Thyroid gland (tissue), 4 donors: ENCODE measurements at regions not wholly inside any gene's neighbourhood (a gene's known extent, or its start where the extent isn't known, plus 50 kb on each side); places are given as distances from the start of the nearest gene placed in this dataset.

ENCODE experiments used
- DNase-seq, 2 donors: peaks; one replicate each; pipeline ENCODE4 v3.0.0-alpha.2; 2019
- H3K27ac ChIP-seq, 3 donors: fragments of 200-600 bp; sonication (generic); 1 replicate in 2 of 3; 2 replicates in 1 of 3; pipeline ENCODE4 v1.5.1; 2016 to 2019; ENCODE audit warnings: mild to moderate bottlenecking in 1 of 3, moderate library complexity in 1 of 3
- H3K27me3 ChIP-seq: fragments of 200-600 bp; sonication (generic); one replicate; pipeline ENCODE4 v1.5.1; 2019
- H3K36me3 ChIP-seq, 2 donors: fragments of 200-600 bp; sonication (generic); one replicate each; pipeline ENCODE4 v1.5.1; 2016 to 2019
- H3K4me1 ChIP-seq, 2 donors: fragments of 200-600 bp; sonication (generic); one replicate each; pipeline ENCODE4 v1.5.1; 2017 to 2019
- H3K4me3 ChIP-seq, 3 donors: fragments of 200-600 bp; sonication (generic); replicated peaks in 1 of 3; 1 replicate in 2 of 3; 2 replicates in 1 of 3; pipeline ENCODE4 v1.5.1; 2016; ENCODE audit warnings: mild to moderate bottlenecking in 1 of 3
- H3K9me3 ChIP-seq: fragments of 200-600 bp; sonication (generic); one replicate; pipeline ENCODE4 v1.5.1; 2017
- POLR2A ChIP-seq, 2 donors: fragments of 450-650 bp; IDR thresholded peaks; one replicate each; pipeline ENCODE4 v1.6.1; 2017; ENCODE audit warnings: antibody characterized with exemption in 2 of 2, mild to moderate bottlenecking in 2 of 2, moderate library complexity in 1 of 2
- WGBS, 2 donors: methylation state at CpG; one replicate each; pipeline ENCODE4 v1.1.5; 2017; 5-methylcytosine and 5-hydroxymethylcytosine counted together
- intact Hi-C: fragments of 100-400 bp; cut with DNase I; formaldehyde crosslinking; loops from one replicate; pipeline ENCODE4 v1.15.1; 2023
- TF ChIP-seq, protein P1 (sequence below), 6 experiments: fragments of 200-600 bp in 3 of 6; fragments of 450-650 bp in 3 of 6; sonication (generic) in 3 of 6; IDR thresholded peaks; one replicate each; pipeline ENCODE4 v1.5.1; 2016 to 2019; ENCODE audit warnings: antibody characterized with exemption in 6 of 6, mild to moderate bottlenecking in 2 of 6, inconsistent platforms in 1 of 6, moderate library complexity in 1 of 6

GRCh38 chr13:78383071-78383484 lies 220.3 kb downstream of the POU4F1 start:
- Histone ChIP-seq H3K27me3 (no peaks in the 10 kb centered on the region), H3K4me1 (no peaks in the 10 kb centered on the region), H3K9me3 (no peaks in the 10 kb centered on the region), H3K36me3 (no peaks in the 10 kb centered on the region), H3K4me3 (no peak overlapping the region), H3K27ac (no peak overlapping the region)
- intact Hi-C loops, result no loop called here
- WGBS, 2 donors, result 69 to 71% methylated on average over 7 of the region's 7 CpGs
- TF ChIP-seq POLR2A (IDR thresholded peaks at IDR 0.05), result no peak
- TF ChIP-seq, protein P1, sequence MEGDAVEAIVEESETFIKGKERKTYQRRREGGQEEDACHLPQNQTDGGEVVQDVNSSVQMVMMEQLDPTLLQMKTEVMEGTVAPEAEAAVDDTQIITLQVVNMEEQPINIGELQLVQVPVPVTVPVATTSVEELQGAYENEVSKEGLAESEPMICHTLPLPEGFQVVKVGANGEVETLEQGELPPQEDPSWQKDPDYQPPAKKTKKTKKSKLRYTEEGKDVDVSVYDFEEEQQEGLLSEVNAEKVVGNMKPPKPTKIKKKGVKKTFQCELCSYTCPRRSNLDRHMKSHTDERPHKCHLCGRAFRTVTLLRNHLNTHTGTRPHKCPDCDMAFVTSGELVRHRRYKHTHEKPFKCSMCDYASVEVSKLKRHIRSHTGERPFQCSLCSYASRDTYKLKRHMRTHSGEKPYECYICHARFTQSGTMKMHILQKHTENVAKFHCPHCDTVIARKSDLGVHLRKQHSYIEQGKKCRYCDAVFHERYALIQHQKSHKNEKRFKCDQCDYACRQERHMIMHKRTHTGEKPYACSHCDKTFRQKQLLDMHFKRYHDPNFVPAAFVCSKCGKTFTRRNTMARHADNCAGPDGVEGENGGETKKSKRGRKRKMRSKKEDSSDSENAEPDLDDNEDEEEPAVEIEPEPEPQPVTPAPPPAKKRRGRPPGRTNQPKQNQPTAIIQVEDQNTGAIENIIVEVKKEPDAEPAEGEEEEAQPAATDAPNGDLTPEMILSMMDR (IDR thresholded peaks at IDR 0.05), result no peak
- DNase-seq, result no peak

DNA sequence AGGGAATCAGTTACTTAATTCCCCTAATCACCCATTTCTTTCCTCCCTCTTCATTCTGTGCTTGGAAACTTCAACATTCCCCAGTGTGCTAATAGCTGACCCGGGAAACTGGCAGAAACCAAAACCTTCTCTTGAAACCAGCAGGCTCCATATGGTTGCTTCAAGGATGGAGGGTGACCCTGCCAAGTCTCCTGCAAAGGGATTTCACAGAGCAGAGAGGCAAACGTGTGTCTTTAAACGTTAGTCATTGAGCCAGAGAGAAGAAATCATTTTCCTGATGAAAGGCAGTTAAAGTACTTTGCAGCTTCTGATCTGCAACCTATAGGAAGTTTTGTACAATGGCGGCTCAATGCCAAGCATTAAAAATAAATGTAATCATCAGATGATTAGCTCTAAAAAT lies 220.9 kb downstream of the POU4F1 start:
- intact Hi-C loops, result no loop called here
- Histone ChIP-seq H3K27ac (no peak overlapping the region), H3K4me1 (no peaks in the 10 kb centered on the region), H3K36me3 (no peaks in the 10 kb centered on the region), H3K27me3 (no peaks in the 10 kb centered on the region), H3K4me3 (no peak overlapping the region), H3K9me3 (no peaks in the 10 kb centered on the region)
- no peak for TF ChIP-seq POLR2A (IDR thresholded peaks at IDR 0.05)
- TF ChIP-seq, protein P1 (IDR thresholded peaks at IDR 0.05), result no peak
- 47 to 49% methylated on average over 4 of the region's 4 CpGs for WGBS, 2 donors
- no peak for DNase-seq

DNA sequence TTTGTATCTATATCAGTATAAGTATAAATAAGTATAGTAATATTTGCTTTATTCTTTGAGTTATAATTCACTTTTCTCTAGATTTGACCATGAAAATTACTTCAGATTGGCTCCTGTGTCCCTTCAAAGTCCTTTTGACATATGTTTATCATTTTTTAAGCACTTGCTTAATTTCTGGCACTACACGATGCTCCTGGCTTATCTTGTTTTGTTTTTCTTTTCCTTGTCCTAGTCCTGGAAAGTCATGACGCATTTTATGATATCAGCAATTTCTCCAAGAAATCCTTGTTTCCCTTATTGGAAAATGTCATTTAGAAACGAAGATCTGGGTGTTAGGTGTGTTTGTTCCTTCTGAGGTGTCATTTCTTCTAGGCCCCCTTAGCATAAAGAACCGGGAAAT lies 226.5 kb downstream of the POU4F1 start:
- no peaks in the 10 kb centered on the region for H3K27me3 ChIP-seq
- no peak for DNase-seq
- H3K4me1 ChIP-seq, result no peaks in the 10 kb centered on the region
- H3K4me3 ChIP-seq, result no peak overlapping the region
- WGBS, 2 donors, result 77 to 81% methylated on average over 4 of the region's 4 CpGs
- no peak for TF ChIP-seq POLR2A (IDR thresholded peaks at IDR 0.05)
- TF ChIP-seq, protein P1 (IDR thresholded peaks at IDR 0.05), result no peak
- H3K36me3 ChIP-seq, result no peaks in the 10 kb centered on the region
- intact Hi-C loops, result no loop called here
- H3K27ac ChIP-seq, result no peak overlapping the region
- H3K9me3 ChIP-seq, result no peaks in the 10 kb centered on the region

GRCh38 chr13:78376033-78376432 lies 227.3 kb downstream of the POU4F1 start:
- no peaks in the 10 kb centered on the region for H3K36me3 ChIP-seq
- H3K4me1 ChIP-seq, result no peaks in the 10 kb centered on the region
- TF ChIP-seq, protein P1 (IDR thresholded peaks at IDR 0.05), result no peak
- no peak for TF ChIP-seq POLR2A (IDR thresholded peaks at IDR 0.05)
- no peaks in the 10 kb centered on the region for H3K9me3 ChIP-seq
- H3K27me3 ChIP-seq, result no peaks in the 10 kb centered on the region
- no peak for DNase-seq
- H3K27ac ChIP-seq, result no peak overlapping the region
- H3K4me3 ChIP-seq, result no peak overlapping the region
- intact Hi-C loops, result no loop called here
- 72 to 75% methylated on average over 2 of the region's 2 CpGs for WGBS, 2 donors

DNA sequence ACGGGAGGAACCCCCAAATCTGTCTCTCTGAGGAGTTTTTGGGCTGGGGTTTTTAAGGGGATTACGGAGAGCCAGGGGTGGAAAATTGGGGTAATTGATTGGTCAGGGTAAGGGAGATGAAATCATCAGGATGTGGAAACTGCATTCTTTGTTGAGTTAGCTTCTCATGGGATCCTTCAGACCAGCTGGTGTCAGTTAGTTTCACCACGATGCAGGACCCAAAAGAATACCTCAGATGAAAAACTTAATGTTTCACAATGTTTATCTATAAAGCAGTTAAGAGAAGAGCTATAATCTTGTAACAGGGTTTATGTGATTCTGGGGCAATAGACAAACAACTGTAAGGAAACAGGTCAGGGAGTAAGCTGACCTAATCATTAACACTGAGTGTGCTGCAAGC lies 230.8 kb downstream of the POU4F1 start:
- Histone ChIP-seq H3K4me3 (no peak overlapping the region), H3K36me3 (no peaks in the 10 kb centered on the region), H3K4me1 (no peaks in the 10 kb centered on the region), H3K27me3 (no peaks in the 10 kb centered on the region), H3K27ac (no peak overlapping the region), H3K9me3 (no peaks in the 10 kb centered on the region)
- intact Hi-C loops, result no loop called here
- DNase-seq, result no peak
- 69 to 71% methylated on average over 3 of the region's 3 CpGs for WGBS, 2 donors
- TF ChIP-seq, protein P1 (IDR thresholded peaks at IDR 0.05), result no peak
- TF ChIP-seq POLR2A (IDR thresholded peaks at IDR 0.05), result no peak
